Fibroblast of pulmonary artery (primary cell): ENCODE measurements at regions not wholly inside any gene's neighbourhood (a gene's known extent, or its start where the extent isn't known, plus 50 kb on each side); places are given as distances from the start of the nearest gene placed in this dataset.

Experiments used
- DNase-seq: peaks from one replicate; pipeline ENCODE4 v3.0.0-alpha.2; 2010; ENCODE audit warnings: low read depth
- H3K4me3 ChIP-seq: replicated peaks from 2 replicates; pipeline ENCODE4 v1.5.1; 2011; ENCODE audit warnings: low read depth, mild to moderate bottlenecking, control low read depth, low read length, moderate library complexity
- TF ChIP-seq, protein P1 (sequence below): IDR thresholded peaks from 2 replicates; pipeline ENCODE4 v1.5.1; 2011; ENCODE audit warnings: mild to moderate bottlenecking, control low read depth, low read length, inconsistent platforms; ENCODE audit errors: missing control alignments

DNA sequence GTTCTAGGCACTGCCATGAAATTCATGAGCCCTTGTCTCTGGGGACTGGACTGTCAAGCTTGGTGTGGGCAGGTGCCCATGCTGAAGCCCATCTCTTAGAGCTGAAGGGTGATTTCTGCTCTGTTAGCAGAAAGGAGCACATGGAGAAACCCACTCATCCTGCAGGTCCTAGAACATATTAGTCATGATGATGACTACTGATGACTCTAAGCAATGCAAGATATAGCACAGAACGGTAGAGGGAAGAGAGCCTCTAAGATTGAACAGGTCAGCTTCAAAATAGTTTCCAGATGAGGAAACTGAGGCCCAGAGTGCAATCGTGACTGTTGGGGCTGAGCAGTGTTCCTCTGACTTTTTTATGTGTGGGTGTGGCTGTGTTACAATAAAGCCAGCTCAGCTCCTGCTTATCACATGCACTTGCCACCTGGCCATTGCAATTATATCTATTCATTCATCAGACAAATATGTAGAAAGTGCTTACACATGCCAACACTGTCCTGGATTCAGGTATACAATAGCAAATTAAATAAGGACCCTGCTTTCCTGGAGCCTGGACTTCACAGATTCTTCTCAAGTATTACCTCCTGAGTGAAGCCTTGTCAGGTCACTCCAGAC, 140.2 kb upstream of the BRINP1 start:
- TF ChIP-seq, protein P1, sequence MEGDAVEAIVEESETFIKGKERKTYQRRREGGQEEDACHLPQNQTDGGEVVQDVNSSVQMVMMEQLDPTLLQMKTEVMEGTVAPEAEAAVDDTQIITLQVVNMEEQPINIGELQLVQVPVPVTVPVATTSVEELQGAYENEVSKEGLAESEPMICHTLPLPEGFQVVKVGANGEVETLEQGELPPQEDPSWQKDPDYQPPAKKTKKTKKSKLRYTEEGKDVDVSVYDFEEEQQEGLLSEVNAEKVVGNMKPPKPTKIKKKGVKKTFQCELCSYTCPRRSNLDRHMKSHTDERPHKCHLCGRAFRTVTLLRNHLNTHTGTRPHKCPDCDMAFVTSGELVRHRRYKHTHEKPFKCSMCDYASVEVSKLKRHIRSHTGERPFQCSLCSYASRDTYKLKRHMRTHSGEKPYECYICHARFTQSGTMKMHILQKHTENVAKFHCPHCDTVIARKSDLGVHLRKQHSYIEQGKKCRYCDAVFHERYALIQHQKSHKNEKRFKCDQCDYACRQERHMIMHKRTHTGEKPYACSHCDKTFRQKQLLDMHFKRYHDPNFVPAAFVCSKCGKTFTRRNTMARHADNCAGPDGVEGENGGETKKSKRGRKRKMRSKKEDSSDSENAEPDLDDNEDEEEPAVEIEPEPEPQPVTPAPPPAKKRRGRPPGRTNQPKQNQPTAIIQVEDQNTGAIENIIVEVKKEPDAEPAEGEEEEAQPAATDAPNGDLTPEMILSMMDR = no peak
- no peak for DNase-seq
- H3K4me3 ChIP-seq = no peak overlapping the region

- H3K4me3 ChIP-seq = no peak overlapping the region
- no peak for DNase-seq
- TF ChIP-seq, protein P1 = no peak
Measured at GRCh38 chr9:119501374-119501773, 132.1 kb upstream of the BRINP1 start.

DNA sequence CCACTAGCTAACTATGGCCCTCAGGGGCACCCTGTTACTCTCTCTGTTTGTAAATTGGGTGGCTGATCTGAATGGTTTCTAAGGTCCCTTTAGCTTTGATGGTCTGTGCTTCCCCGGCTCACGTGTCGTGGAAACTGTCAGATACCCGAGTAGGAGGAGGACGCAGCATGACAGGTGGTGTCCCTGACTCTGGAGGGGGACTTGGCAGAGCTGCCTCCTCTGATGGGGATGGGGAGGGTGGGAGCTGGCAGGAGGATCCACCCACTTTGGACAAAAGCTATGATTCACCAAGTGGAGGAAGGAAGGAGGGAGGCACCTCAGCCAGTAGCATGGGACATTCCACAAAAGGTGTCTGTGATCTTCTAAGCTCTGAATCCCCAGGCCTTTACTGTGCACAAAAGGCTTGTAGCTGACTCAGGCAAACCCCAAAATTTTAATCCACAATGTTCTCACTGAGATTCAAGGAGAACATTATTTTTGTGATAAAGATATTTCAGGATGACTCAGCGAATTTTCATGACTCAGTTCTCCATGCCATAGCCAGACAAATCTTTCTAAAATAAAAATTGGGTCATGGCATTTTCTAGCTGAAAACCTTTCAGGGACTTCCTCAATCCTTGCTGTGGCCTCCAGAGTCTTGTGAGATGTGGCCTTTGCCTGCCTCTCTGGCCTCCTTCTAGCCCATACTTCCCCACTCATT, 131.0 kb upstream of the BRINP1 start:
- TF ChIP-seq, protein P1 = no peak
- DNase-seq = no peak
- H3K4me3 ChIP-seq = no peak overlapping the region

DNA sequence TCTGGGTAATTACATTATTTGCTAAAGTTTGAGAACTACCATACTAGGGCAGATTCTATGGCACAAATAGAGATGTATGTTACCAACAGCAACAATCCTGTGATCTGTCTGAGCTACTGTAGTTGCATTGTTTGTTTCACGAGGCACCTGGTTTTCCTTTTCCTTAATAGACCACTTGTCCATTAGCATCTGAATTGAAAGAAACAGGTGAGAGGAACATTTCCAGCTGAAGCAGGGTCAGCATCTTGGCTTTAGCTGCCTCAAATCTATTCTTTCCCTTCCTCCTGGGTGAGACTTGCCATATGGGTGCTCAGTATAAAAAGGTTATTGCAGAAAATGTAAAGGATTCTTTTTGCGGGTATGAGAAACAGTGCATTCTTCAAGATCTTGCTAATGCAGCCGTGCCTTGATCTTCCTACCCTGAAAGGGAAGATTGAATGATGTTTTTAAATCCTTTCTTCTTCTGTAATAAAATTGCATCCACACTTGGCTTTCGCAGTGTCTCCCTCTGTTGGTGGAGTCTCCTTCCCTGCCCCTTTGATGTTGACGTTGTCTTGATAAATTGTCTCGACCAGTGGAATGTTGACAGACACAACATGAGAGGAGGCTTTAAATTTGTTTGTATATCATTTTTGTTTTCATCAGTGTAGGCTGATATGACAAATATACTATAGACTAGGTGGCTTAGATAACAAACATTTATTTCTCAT, 118.0 kb upstream of the BRINP1 start:
- TF ChIP-seq, protein P1 = no peak
- DNase-seq = no peak
- no peak overlapping the region for H3K4me3 ChIP-seq

DNA sequence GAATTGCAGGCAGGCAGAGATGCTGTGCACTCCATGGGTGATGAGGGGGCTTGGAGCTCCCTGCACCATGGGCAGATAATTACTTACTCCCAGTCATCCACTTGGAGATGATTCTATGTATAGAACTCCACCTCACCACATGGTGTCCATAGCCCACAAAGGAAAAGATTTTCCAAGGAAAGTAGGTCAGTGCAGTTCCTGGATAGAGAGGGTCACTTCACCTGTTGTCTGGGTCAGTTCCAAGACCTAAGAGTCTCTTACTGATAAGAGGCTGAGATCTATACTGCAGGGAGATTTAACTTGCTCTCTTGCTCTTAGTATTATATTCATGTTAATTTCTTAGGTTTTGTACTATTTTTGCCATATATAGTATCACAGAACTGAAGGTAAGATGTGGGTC, 113.9 kb upstream of the BRINP1 start:
- TF ChIP-seq, protein P1 = no peak
- no peak overlapping the region for H3K4me3 ChIP-seq
- no peak for DNase-seq

DNA sequence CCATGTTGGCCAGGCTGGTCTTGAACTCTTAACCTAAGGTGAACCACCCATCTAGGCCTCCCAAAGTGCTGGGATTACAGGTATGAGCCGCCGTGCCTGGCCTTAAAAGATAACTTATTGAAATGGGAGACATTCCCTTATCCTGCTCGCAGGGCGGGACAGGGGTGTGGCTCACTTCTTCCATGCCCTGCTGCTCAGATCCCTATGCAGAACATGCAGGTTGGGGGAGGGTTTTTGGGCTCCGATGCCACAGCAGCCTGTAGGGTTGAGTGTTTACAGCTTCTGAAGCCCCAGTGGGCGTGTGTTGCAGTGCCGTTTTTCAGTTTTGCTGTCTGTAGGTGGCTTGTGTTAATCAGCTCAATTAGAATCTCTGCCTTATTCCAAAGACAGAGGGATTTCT, 108.0 kb upstream of the BRINP1 start:
- no peak overlapping the region for H3K4me3 ChIP-seq
- TF ChIP-seq, protein P1 = no peak
- no peak for DNase-seq
